IPS-11a (cell line): ENCODE measurements at regions not wholly inside any gene's neighbourhood (a gene's known extent, or its start where the extent isn't known, plus 50 kb on each side); places are given as distances from the start of the nearest gene placed in this dataset.
"Not testable (repeated sequence)": the region's sequence is repeated elsewhere in the genome, so short reads cannot be mapped to it uniquely, and the experiment has no call there.

ENCODE experiments used
- H3K4me3 ChIP-seq: one replicate; pipeline ENCODE4 v1.5.1; 2013; ENCODE audit warnings: low read depth, low read length, control low read depth

- no peak overlapping the region for H3K4me3 ChIP-seq
These were observed 165.5 kb downstream of the KIF26A start for GRCh38 chr14:104303705-104304425.

GRCh38 chr14:104304451-104305351, 166.3 kb downstream of the KIF26A start:
- H3K4me3 ChIP-seq = no peak overlapping the region

DNA sequence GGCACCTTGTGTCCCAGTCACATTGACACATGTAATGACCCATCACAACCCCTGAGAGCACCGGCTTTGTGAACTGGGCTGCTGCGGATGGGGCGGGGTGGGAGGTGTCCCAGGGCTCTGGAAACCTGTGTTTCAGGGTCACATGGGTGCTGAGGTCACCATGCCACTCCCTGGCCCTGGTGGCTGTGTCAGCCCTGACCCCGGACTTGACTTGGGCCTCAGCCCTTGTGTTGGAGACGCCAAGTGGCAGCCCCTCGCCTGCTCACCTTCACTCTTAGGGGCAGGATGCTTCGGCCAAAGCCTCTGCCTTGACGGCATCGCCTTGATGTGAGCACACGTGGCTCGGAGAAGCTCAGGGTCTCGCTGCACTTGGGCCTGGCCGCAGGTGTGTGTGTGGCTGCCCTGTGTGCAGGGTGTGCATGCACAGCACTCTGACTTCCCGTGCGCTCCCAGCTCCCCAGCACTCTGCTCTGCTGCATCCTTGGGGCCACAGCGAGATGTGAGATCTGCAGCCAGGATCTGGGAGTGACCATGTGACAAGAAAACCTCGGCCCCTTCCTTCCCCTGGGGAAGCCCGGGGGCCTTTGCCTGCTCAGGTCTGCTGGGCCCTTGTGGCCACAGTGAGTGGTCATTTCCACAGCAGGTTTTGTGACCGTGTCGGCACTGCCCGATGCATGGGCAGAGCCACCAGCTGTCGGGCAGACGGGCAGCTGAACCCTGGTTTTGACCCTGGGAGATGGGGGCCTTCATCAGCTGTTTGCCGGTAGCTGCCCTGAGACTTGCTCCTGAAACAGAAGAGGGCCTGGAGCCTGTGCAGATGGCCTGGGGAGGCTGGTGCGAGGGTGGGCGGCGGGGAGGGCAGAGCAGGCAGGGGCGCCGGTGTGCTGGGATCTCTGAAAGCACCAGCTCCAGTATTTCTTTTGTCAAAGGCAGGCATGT, 167.4 kb downstream of the KIF26A start:
- no peak overlapping the region for H3K4me3 ChIP-seq

GRCh38 chr14:104306450-104307040, 168.2 kb downstream of the KIF26A start:
- H3K4me3 ChIP-seq = no peak overlapping the region

- H3K4me3 ChIP-seq = no peak overlapping the region
These were observed 168.8 kb downstream of the KIF26A start for GRCh38 chr14:104307246-104307626.

DNA sequence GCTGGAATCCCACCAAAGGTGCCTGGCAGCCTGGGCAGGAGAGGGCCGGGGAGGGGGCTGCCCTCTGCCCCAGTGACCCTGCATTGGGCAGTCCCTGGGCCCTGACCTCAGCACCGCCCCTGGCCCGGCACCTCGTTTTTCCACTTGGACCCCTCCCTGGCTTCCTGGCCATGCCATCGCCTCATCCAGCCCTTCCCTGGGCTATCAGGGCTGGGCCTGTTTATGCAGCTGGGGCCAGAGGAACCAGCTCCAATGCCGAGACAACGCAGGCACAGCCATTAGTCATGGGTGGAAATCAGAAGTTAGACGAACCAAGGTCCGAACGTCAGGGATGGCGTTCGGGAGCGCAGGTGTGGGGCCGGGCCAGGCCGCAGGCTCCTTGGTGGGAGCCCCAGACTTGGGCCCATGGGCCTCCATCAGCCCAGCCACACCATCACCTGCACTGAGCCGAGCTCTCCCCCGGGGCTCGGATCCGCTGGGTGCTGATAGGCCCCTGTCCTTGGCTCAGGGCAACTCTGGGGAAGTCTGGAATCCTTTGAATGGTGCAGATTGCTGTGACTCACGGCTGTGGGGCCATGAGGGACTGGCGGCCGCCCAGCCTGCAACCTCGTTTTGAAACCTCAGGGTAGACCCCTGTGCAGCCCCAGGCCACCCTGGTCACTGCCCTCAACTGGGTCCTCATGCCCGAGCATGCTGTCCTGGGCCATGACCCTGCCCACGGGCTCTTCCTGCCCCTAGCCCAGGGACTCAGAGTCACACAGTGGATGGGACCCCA, 169.4 kb downstream of the KIF26A start:
- H3K4me3 ChIP-seq = no peak overlapping the region

DNA sequence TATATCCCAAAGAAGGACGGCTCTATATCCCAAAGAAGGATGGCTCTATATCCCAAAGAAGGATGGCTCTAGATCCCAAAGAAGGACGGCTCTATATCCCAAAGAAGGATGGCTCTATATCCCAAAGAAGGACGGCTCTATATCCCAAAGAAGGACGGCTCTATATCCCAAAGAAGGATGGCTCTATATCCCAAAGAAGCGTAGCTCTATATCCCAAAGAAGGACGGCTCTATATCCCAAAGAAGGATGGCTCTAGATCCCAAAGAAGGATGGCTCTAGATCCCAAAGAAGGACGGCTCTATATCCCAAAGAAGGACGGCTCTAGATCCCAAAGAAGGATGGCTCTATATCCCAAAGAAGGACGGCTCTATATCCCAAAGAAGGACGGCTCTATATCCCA, 170.1 kb downstream of the KIF26A start:
- H3K4me3 ChIP-seq = not testable (repeated sequence)

DNA sequence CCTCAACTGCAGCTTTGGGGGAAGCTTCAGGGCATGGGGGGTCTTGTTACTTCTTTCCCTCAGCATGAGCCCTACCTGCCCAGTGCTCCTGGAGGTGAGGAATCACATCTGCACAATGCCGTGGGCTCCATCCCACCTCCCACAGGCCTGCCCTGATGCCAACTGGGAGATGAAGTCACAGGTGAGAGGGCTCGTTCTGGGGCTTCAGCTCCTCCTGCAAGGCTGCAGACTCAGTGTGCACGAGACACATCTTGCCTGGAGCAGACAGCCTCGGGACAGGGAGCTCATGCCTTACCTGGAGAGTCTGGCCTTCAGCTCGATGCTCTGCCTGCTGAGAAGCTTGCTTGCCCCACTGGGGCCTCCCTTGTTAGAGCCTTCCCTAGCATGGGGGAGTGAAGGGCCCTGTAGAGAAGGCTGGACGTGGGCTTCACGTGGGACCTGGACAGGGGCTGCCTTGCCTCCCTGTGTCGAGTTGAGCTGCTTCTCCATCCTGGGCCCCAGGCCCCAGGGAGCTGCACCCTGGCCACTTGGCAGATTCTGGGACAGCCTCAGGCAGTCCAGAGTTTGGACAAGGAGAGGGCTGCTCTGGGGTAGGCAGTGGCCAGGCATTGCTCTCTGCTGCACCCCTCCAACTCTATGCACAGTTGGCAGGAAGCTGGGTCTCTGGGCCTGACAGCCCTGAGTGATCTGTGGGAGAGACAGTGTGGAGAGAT, 171.4 kb downstream of the KIF26A start:
- H3K4me3 ChIP-seq = no peak overlapping the region

DNA sequence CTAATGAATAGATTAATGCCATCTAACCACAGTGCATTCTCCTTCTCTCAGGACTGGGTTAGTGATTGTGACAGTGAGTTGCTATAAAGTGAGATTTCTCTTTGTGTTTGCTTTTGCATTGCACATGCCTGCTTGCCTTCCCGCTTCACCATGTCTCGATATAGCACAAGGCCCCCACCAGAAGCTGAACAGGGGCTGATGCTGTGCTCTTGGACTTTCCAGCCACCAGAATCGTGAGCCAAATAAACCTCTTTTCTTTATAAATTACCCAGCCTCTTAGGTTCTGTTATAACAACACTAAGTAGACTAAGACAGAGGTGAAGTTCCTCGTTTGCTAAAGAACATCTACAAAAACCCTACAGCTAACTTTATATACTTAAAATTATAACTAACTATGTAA, 173.0 kb downstream of the KIF26A start:
- H3K4me3 ChIP-seq = no peak overlapping the region

DNA sequence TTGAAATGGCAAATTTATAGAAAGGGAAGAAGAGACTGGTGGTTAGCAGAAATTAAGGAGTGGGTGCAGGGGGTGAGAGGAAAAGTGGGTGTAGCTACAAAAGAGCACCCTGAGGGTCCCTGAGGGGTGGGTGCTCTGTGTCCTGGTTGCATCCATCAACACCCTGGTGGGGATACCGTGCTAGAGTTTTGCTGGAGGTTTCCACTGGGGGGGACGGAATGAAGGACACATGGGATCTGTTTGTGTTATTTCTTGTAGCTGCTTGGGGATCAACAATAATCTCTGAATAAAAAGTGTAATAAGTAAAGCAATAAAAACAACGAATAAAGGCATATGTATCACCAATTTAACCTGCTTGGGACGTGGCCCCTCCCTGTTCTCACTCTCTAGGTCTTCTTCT, 175.3 kb downstream of the KIF26A start:
- no peak overlapping the region for H3K4me3 ChIP-seq

GRCh38 chr14:104314251-104314941, 176.0 kb downstream of the KIF26A start:
- H3K4me3 ChIP-seq = no peak overlapping the region

GRCh38 chr14:104315169-104315568, 176.8 kb downstream of the KIF26A start:
- H3K4me3 ChIP-seq = no peak overlapping the region

DNA sequence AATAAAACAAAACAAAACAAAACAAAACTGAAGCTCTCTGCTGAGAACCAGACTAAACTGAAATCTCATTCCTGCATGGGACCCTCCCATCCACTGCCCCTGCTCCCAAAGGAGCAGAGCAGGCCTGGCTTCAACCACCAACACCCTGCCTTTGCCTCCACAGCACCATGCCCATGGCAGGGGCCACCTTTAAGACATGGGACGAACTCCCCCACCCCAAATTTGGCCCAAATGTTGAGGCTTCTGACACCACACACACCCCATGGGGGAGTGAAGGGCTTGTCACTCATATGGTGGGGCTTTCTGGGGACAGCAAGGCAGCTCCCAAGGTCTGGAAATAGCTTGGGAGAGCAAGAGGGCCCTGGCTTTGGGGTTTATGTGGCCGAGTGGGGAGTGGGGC, 177.2 kb downstream of the KIF26A start:
- no peak overlapping the region for H3K4me3 ChIP-seq

DNA sequence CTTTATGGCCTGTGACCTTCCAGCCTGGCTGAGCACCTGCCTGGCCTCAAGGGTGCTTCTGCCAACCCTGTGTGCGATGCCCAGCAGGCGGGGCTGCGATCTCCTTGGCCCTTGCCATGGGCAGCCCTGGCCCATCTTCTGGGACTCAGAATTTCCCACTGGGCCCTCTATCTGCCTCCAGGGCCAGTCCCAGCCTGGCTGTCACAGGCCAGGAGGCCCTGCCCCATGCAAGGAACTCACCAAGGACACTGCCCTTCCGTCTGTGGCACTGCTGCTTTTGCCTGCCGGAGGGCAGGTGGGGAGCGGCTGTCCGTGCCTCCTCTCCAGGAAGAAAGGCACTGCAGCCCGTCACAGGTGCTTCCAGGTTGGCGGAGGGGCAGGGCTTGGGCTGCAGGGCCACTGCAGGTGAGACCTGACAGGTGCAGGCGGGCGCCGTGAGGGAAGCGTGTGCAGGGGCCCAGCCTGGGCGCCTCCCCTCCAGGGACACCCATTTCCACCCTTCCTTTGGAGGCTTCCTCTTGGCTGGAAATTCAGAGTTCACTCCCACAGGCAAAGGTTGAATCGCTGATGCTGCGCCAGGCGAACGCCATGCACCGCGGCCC, 177.8 kb downstream of the KIF26A start:
- no peak overlapping the region for H3K4me3 ChIP-seq

DNA sequence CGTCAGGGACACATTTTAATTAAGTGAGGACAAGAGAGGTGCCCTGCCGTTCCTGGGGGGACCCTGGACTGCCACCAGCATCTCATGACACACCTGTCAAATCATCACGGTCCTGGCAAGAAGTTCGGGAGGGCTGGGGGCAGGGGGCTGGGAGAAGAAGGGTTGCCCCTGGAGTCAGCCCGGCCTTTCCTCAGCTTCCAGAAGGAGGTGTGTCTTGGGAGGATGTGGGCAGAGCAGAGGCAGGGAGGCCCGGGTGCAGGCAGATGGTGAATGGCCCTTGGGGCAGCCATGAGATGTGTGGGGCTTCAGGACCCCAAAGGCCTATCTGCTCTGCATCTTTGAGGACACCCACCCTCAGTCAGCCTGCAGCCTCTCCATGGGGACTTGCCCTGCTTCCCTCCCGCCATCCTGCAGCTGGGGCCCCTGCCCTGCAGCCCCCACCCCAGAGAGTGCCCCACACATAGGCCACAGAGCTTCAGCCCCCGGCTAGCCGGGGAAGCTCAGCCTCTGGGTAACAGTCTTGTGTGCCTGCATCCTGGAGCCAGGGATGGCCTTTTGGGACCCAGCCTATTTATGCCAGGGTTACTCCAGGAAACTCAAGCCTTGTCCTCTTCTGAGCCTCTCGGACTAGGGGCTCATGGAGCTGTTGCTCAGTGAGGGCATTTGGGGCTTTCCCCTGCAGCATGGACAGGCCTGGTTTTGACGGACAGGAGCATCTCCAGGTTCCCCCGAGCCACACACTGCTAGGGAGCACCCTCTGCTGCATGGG, 178.5 kb downstream of the KIF26A start:
- H3K4me3 ChIP-seq = no peak overlapping the region

GRCh38 chr14:104317492-104317805, 179.1 kb downstream of the KIF26A start:
- no peak overlapping the region for H3K4me3 ChIP-seq

GRCh38 chr14:104317975-104318557, 179.7 kb downstream of the KIF26A start:
- H3K4me3 ChIP-seq = no peak overlapping the region
